Peyer's patch (tissue), 4 donors: ENCODE measurements at regions not wholly inside any gene's neighbourhood (a gene's known extent, or its start where the extent isn't known, plus 50 kb on each side); places are given as distances from the start of the nearest gene placed in this dataset.

Experiments used
- DNase-seq, 3 donors: peaks; one replicate each; pipeline ENCODE4 v3.0.0-alpha.2; 2017 to 2019
- H3K27ac ChIP-seq, 4 donors: fragments of 200-600 bp; sonication (generic); one replicate each; pipeline ENCODE4 v1.5.1; 2016 to 2019
- H3K27me3 ChIP-seq, 2 donors: fragments of 200-600 bp; sonication (generic); one replicate each; pipeline ENCODE4 v1.5.1; 2019
- H3K36me3 ChIP-seq, 3 donors: fragments of 200-600 bp; sonication (generic); one replicate each; pipeline ENCODE4 v1.5.1; 2016 to 2019
- H3K4me1 ChIP-seq, 4 donors: fragments of 200-600 bp; sonication (generic); one replicate each; pipeline ENCODE4 v1.5.1; 2016 to 2019
- H3K4me3 ChIP-seq, 4 donors: fragments of 200-600 bp; sonication (generic); 1 replicate in 3 of 4; 2 replicates in 1 of 4; pipeline ENCODE4 v1.5.1; 2016 to 2019; ENCODE audit warnings: mild to moderate bottlenecking in 1 of 4
- H3K9me3 ChIP-seq, 4 donors: fragments of 200-600 bp; sonication (generic); one replicate each; pipeline ENCODE4 v1.5.1; 2016 to 2019; ENCODE audit warnings: mild to moderate bottlenecking in 1 of 4
- POLR2A ChIP-seq, 2 donors: fragments of 450-650 bp; IDR thresholded peaks; one replicate each; pipeline ENCODE4 v1.5.1; 2017; ENCODE audit warnings: antibody characterized with exemption in 2 of 2, mild to moderate bottlenecking in 2 of 2, moderate library complexity in 2 of 2
- TF ChIP-seq, protein P1 (sequence below), 6 experiments: fragments of 450-650 bp in 4 of 6; fragments of 200-600 bp in 2 of 6; sonication (generic) in 1 of 6; IDR thresholded peaks; one replicate each; pipeline ENCODE4 v1.5.1; 2017 to 2019; ENCODE audit warnings: antibody characterized with exemption in 6 of 6, mild to moderate bottlenecking in 3 of 6, moderate library complexity in 1 of 6

DNA sequence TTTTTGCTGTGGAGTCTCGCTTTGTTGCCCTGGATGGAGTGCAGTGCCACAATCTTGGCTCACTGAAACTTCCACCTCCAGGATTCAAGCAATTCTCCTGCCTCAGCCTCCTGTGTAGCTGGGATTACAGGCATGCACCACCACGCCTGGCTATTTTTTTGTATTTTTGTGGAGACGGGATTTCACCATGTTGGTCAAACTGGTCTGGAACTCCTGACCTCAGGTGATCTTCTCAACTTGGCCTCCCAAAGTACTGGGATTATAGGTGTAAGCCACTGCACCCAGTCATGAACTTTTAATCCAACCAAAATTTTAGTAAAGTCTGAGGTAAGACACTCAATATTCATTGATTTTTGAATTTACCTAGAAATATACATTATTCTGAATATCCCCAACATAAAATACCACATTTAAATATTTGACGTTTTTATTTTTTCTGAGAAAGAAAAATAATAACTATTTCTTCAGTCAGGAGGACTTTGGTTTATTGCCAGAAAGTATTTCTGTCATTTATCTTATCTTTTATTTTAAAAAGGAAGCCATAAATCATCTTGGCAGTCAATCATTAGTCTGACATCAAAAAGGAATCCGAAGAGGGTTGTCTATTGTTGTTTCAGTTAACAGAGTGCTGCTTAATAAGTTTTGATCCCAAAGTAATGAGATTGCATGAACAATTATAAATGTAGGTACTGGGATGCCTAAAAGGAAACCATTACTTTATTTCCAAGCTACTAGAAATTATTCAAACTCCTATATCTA lies 102.2 kb upstream of the GRIA4 start:
- no peak overlapping the region for H3K27ac ChIP-seq
- DNase-seq, result no peak
- no peaks in the 10 kb centered on the region for H3K4me1 ChIP-seq
- H3K9me3 ChIP-seq, result no peaks in the 10 kb centered on the region
- H3K36me3 ChIP-seq, result no peaks in the 10 kb centered on the region
- no peaks in the 10 kb centered on the region for H3K27me3 ChIP-seq
- TF ChIP-seq POLR2A (IDR thresholded peaks at IDR 0.05), result no peak
- TF ChIP-seq, protein P1, sequence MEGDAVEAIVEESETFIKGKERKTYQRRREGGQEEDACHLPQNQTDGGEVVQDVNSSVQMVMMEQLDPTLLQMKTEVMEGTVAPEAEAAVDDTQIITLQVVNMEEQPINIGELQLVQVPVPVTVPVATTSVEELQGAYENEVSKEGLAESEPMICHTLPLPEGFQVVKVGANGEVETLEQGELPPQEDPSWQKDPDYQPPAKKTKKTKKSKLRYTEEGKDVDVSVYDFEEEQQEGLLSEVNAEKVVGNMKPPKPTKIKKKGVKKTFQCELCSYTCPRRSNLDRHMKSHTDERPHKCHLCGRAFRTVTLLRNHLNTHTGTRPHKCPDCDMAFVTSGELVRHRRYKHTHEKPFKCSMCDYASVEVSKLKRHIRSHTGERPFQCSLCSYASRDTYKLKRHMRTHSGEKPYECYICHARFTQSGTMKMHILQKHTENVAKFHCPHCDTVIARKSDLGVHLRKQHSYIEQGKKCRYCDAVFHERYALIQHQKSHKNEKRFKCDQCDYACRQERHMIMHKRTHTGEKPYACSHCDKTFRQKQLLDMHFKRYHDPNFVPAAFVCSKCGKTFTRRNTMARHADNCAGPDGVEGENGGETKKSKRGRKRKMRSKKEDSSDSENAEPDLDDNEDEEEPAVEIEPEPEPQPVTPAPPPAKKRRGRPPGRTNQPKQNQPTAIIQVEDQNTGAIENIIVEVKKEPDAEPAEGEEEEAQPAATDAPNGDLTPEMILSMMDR (IDR thresholded peaks at IDR 0.05), result no peak
- no peak overlapping the region for H3K4me3 ChIP-seq

DNA sequence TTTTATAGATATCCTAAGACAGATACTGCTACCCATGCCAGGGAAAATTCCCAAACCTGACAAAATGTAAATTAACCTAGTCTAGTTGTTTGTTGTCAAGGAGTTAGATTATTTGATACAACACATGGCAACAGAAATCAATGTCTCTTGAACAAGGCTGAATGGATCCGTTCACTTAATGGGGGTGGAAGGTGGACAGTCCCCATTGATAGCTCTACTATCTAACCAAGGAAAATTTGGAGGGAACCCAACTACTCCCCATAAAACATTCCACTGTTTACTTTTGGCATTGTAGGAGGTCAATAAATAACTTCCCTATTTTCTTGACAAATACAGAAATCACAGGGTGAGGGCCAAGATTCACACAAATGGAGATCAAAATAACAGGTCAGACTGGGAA lies 117.9 kb upstream of the GRIA4 start:
- H3K4me3 ChIP-seq, result no peak overlapping the region
- no peaks in the 10 kb centered on the region for H3K27me3 ChIP-seq
- no peak overlapping the region for H3K27ac ChIP-seq
- no peaks in the 10 kb centered on the region for H3K4me1 ChIP-seq
- no peaks in the 10 kb centered on the region for H3K36me3 ChIP-seq
- DNase-seq, result no peak
- TF ChIP-seq POLR2A (IDR thresholded peaks at IDR 0.05), result no peak
- TF ChIP-seq, protein P1 (IDR thresholded peaks at IDR 0.05), result no peak
- H3K9me3 ChIP-seq, result no peaks in the 10 kb centered on the region

DNA sequence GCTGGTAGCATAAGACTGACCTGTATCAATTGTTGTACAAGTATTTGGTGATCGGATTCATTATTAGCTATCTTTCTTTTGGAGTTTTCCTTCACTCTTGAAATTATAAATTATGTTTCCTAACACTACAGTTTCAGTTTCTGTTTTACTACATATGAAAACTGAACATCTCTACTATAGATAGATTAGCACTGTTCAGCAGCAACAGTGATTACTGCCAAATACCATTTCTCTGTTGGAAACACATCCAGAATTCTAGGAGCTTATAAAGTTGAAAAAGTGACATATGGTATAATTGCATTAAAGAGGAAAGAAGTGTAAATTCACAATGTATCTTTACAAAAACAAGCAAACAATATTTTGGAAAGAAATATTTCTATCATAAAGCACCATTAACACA lies 118.5 kb upstream of the GRIA4 start:
- Histone ChIP-seq H3K27me3 (no peaks in the 10 kb centered on the region), H3K36me3 (no peaks in the 10 kb centered on the region), H3K9me3 (no peaks in the 10 kb centered on the region), H3K4me3 (no peak overlapping the region), H3K27ac (no peak overlapping the region), H3K4me1 (no peaks in the 10 kb centered on the region)
- TF ChIP-seq, protein P1 (IDR thresholded peaks at IDR 0.05), result no peak
- DNase-seq, result no peak

DNA sequence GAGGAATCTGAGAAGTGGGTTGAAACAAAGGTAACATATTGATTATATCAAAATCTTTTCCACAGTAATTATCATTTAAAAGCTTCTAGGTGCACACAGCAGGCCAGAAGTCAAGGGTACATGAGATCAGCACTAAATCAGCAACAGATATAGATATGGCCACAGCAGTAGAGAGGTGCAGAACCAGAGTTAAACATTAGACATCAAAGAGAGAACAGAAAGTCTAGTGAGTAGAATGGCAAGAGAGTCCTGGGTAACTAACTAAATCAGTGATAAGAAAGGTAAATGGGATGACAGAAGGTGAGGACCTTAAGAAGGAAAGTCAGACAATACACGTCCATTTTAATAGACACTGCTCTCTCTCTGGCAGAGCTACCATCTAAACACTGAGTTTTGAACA lies 119.5 kb upstream of the GRIA4 start:
- Histone ChIP-seq H3K36me3 (no peaks in the 10 kb centered on the region), H3K27ac (no peak overlapping the region), H3K4me3 (no peak overlapping the region), H3K9me3 (no peaks in the 10 kb centered on the region), H3K4me1 (no peaks in the 10 kb centered on the region), H3K27me3 (no peaks in the 10 kb centered on the region)
- DNase-seq, result no peak
- TF ChIP-seq POLR2A (IDR thresholded peaks at IDR 0.05), result no peak

DNA sequence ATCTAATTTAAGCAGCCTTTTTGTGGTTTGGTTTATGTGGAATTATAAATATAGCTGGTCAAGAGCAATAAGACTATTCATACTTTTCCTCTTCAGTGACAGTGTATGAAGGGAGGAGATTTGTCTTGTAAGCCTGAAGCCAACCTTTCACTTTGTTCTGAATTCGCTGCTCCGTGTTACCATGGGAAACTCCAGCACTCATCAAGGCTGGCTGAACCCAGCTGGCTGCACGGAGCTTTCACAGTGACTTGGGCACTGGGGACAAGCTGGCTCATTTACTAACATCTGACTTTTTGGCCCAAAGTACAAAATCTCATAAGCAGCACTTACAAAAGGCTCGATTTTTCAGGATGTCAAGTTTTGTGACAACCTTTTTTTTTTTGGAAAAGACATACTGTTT lies 120.4 kb upstream of the GRIA4 start:
- TF ChIP-seq, protein P1 (IDR thresholded peaks at IDR 0.05), result no peak
- TF ChIP-seq POLR2A (IDR thresholded peaks at IDR 0.05), result no peak
- DNase-seq, result no peak

DNA sequence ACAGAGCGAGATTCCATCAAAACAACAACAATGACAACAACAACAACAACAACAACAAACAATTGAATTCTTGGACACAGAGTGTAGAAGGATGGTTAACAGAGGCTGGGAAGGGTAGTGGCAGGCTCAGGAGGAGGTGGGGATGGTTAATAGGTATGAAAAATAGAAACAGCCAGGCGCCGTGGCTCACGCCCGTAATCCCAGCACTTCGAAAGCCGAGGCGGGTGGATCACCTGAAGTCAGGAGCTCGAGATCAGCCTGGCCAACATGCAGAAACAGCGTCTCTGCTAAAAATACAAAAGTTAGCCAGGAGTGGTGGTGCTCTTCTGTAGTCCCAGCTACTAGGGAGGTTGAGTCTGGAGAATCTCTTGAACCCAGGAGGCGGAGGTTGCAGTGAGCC lies 122.9 kb upstream of the GRIA4 start:
- no peak for TF ChIP-seq POLR2A (IDR thresholded peaks at IDR 0.05)
- TF ChIP-seq, protein P1 (IDR thresholded peaks at IDR 0.05), result no peak
- H3K4me1 ChIP-seq, result no peaks in the 10 kb centered on the region
- DNase-seq, result no peak
- no peaks in the 10 kb centered on the region for H3K27me3 ChIP-seq
- no peaks in the 10 kb centered on the region for H3K36me3 ChIP-seq
- H3K9me3 ChIP-seq, result no peaks in the 10 kb centered on the region
- H3K4me3 ChIP-seq, result no peak overlapping the region
- no peak overlapping the region for H3K27ac ChIP-seq

More for the DNA sequence above, 120.4 kb upstream of the GRIA4 start:
- Histone ChIP-seq H3K4me1 (no peaks in the 10 kb centered on the region), H3K36me3 (no peaks in the 10 kb centered on the region), H3K27me3 (no peaks in the 10 kb centered on the region), H3K9me3 (no peaks in the 10 kb centered on the region), H3K27ac (no peak overlapping the region), H3K4me3 (no peak overlapping the region)
